ENCODE measurements at regions not wholly inside any gene's neighbourhood (a gene's known extent, or its start where the extent isn't known, plus 50 kb on each side); places are given as distances from the start of the nearest gene placed in this dataset.

- 83 to 84% methylated on average over 7 of the region's 7 CpGs for WGBS, 2 donors
- no peaks in the 10 kb centered on the region for H3K4me1 ChIP-seq (ENCODE audit: control insufficient read depth in 2 of 2, insufficient read depth in 2 of 2, low read length in 1 of 2)
- no peaks in the 10 kb centered on the region for H3K9me3 ChIP-seq (ENCODE audit: control insufficient read depth in 2 of 2, insufficient read depth in 1 of 2, low read depth in 1 of 2, low read length in 1 of 2)
- no peak overlapping the region for H3K27ac ChIP-seq (ENCODE audit: low read depth in 2 of 2, low read length in 1 of 2)
- no peaks in the 10 kb centered on the region for H3K36me3 ChIP-seq (ENCODE audit: control insufficient read depth in 2 of 2, insufficient read depth in 2 of 2, low read length in 1 of 2)
- H3K27me3 ChIP-seq (ENCODE audit: control insufficient read depth in 1 of 2, insufficient read depth in 2 of 2, low read length in 2 of 2) = no peaks in the 10 kb centered on the region
- H3K4me3 ChIP-seq (ENCODE audit: low read depth in 1 of 2, low read length in 2 of 2) = no peak overlapping the region
Observed at GRCh38 chr4:32396507-32397070, 1676.4 kb downstream of the PCDH7 start.

DNA sequence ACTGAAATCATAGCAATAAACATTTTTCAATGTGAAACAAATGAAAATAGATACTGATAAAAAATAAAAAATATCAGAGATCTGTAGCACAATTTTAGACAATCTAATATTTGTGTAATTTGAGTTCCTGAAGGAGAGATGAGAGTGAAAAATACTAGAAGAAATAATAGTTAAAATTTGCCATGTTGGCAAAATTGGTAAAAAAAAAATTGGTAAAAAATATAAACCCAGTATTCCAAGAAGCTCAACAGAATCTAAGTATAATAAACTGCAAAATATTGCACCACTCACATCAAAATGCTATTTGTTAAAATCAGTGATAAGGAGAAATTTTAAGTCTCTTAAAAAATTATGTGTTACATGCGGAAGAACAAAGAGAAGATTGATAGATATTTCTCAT, 1680.7 kb downstream of the PCDH7 start:
- Histone ChIP-seq H3K4me1 (ENCODE audit: control insufficient read depth in 2 of 2, insufficient read depth in 2 of 2, low read length in 1 of 2) (no peaks in the 10 kb centered on the region), H3K36me3 (ENCODE audit: control insufficient read depth in 2 of 2, insufficient read depth in 2 of 2, low read length in 1 of 2) (no peaks in the 10 kb centered on the region), H3K27me3 (ENCODE audit: control insufficient read depth in 1 of 2, insufficient read depth in 2 of 2, low read length in 2 of 2) (no peaks in the 10 kb centered on the region), H3K4me3 (ENCODE audit: low read depth in 1 of 2, low read length in 2 of 2) (no peak overlapping the region), H3K9me3 (ENCODE audit: control insufficient read depth in 2 of 2, insufficient read depth in 1 of 2, low read depth in 1 of 2, low read length in 1 of 2) (no peaks in the 10 kb centered on the region), H3K27ac (ENCODE audit: low read depth in 2 of 2, low read length in 1 of 2) (no peak overlapping the region)
- WGBS, 2 donors = 95 to 100% methylated on average over 1 of the region's 1 CpG

DNA sequence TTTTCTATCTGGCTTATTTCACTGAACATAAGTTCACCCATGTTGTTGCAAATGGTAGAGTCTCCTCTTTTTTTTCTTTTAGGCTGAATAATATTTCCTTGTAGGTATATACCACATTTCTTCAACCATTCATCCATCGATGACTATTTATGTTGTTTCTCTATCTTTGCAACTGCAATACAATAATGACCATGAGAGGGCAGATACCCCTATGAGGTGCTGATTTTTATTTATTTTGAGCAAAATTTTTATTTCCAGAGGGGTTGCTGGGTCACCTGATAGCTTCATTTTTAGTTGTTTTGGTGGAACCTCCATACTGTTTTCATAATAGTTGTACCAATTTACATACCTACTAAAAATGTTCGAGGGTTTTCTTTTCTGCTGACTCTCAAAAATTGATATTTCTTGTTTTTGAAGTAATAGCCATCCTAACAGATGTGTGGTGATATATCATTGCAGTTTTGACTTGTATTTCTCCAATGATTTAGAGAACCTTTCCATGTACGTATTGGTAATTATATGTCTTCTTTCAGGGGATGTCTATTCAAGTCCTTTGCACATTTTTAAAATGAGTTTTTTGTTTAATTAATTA, 1697.0 kb downstream of the PCDH7 start:
- Histone ChIP-seq H3K9me3 (ENCODE audit: control insufficient read depth in 2 of 2, insufficient read depth in 1 of 2, low read depth in 1 of 2, low read length in 1 of 2) (no peaks in the 10 kb centered on the region), H3K27me3 (ENCODE audit: control insufficient read depth in 1 of 2, insufficient read depth in 2 of 2, low read length in 2 of 2) (no peaks in the 10 kb centered on the region), H3K4me3 (ENCODE audit: low read depth in 1 of 2, low read length in 2 of 2) (no peak overlapping the region), H3K4me1 (ENCODE audit: control insufficient read depth in 2 of 2, insufficient read depth in 2 of 2, low read length in 1 of 2) (no peaks in the 10 kb centered on the region), H3K27ac (ENCODE audit: low read depth in 2 of 2, low read length in 1 of 2) (no peak overlapping the region), H3K36me3 (ENCODE audit: control insufficient read depth in 2 of 2, insufficient read depth in 2 of 2, low read length in 1 of 2) (no peaks in the 10 kb centered on the region)
- WGBS, 2 donors = 67 to 75% methylated on average over 3 of the region's 3 CpGs

DNA sequence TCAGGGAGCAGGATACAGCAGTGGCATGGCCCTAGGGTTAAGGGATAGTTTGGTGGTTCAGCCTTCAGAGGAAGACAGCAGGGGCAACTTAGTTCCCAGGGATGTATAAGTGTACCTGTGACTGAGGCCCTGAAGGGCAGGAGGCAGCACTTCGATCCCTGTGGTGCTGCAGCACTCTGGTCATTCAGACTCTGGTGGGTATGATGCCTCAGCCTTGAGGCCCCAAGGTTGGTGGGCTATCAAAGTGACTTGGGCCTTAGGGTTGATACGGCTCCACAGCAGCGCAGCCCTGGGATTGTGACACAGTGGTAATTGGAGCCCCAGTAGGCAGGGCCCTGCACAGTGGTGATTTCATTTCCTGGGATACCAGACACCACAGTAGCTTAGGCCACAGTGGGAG, 1703.1 kb downstream of the PCDH7 start:
- Histone ChIP-seq H3K4me1 (ENCODE audit: control insufficient read depth in 2 of 2, insufficient read depth in 2 of 2, low read length in 1 of 2) (no peaks in the 10 kb centered on the region), H3K27ac (ENCODE audit: low read depth in 2 of 2, low read length in 1 of 2) (no peak overlapping the region), H3K36me3 (ENCODE audit: control insufficient read depth in 2 of 2, insufficient read depth in 2 of 2, low read length in 1 of 2) (no peaks in the 10 kb centered on the region), H3K9me3 (ENCODE audit: control insufficient read depth in 2 of 2, insufficient read depth in 1 of 2, low read depth in 1 of 2, low read length in 1 of 2) (peaks cover 0 to 10% of the 10 kb centered on the region in 2 donors), H3K4me3 (ENCODE audit: low read depth in 1 of 2, low read length in 2 of 2) (no peak overlapping the region), H3K27me3 (ENCODE audit: control insufficient read depth in 1 of 2, insufficient read depth in 2 of 2, low read length in 2 of 2) (no peaks in the 10 kb centered on the region)
- 86 to 97% methylated on average over 3 of the region's 3 CpGs for WGBS, 2 donors

DNA sequence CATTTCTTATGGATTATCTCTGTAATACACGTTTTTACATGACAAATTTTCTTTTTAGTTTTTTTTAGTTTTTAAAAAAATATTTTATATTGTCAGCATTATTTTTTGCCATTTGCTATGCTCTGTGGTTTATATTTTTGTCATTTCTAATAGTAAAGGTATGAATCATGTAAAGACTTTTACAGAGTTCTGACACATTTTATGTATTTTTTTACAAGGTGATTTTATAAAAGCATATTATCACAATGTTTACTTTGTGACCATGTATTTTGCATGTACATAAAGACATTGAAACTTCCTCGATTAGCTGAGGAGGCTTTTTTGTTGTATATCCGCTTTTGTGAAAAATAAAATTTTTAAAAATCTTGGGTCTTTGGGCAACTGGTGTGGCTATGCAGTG, 1705.1 kb downstream of the PCDH7 start:
- H3K4me1 ChIP-seq (ENCODE audit: control insufficient read depth in 2 of 2, insufficient read depth in 2 of 2, low read length in 1 of 2) = no peaks in the 10 kb centered on the region
- no peaks in the 10 kb centered on the region for H3K36me3 ChIP-seq (ENCODE audit: control insufficient read depth in 2 of 2, insufficient read depth in 2 of 2, low read length in 1 of 2)
- no peak overlapping the region for H3K27ac ChIP-seq (ENCODE audit: low read depth in 2 of 2, low read length in 1 of 2)
- no peaks in the 10 kb centered on the region for H3K27me3 ChIP-seq (ENCODE audit: control insufficient read depth in 1 of 2, insufficient read depth in 2 of 2, low read length in 2 of 2)
- WGBS, 2 donors = 44 to 56% methylated on average over 3 of the region's 3 CpGs
- peaks cover 0 to 10% of the 10 kb centered on the region in 2 donors for H3K9me3 ChIP-seq (ENCODE audit: control insufficient read depth in 2 of 2, insufficient read depth in 1 of 2, low read depth in 1 of 2, low read length in 1 of 2)
- no peak overlapping the region for H3K4me3 ChIP-seq (ENCODE audit: low read depth in 1 of 2, low read length in 2 of 2)

- peaks cover 0 to 13% of the 10 kb centered on the region in 2 donors for H3K9me3 ChIP-seq (ENCODE audit: control insufficient read depth in 2 of 2, insufficient read depth in 1 of 2, low read depth in 1 of 2, low read length in 1 of 2)
- no peaks in the 10 kb centered on the region for H3K4me1 ChIP-seq (ENCODE audit: control insufficient read depth in 2 of 2, insufficient read depth in 2 of 2, low read length in 1 of 2)
- H3K4me3 ChIP-seq (ENCODE audit: low read depth in 1 of 2, low read length in 2 of 2) = no peak overlapping the region
- 74 to 76% methylated on average over 7 of the region's 7 CpGs for WGBS, 2 donors
- no peaks in the 10 kb centered on the region for H3K36me3 ChIP-seq (ENCODE audit: control insufficient read depth in 2 of 2, insufficient read depth in 2 of 2, low read length in 1 of 2)
- no peak overlapping the region for H3K27ac ChIP-seq (ENCODE audit: low read depth in 2 of 2, low read length in 1 of 2)
- no peaks in the 10 kb centered on the region for H3K27me3 ChIP-seq (ENCODE audit: control insufficient read depth in 1 of 2, insufficient read depth in 2 of 2, low read length in 2 of 2)
Observed at GRCh38 chr4:32427566-32427965, 1707.4 kb downstream of the PCDH7 start.

GRCh38 chr4:32429151-32429550, 1709.0 kb downstream of the PCDH7 start:
- WGBS, 2 donors = 27 to 31% methylated on average over 2 of the region's 2 CpGs
- H3K27me3 ChIP-seq (ENCODE audit: control insufficient read depth in 1 of 2, insufficient read depth in 2 of 2, low read length in 2 of 2) = no peaks in the 10 kb centered on the region
- H3K27ac ChIP-seq (ENCODE audit: low read depth in 2 of 2, low read length in 1 of 2) = no peak overlapping the region
- H3K9me3 ChIP-seq (ENCODE audit: control insufficient read depth in 2 of 2, insufficient read depth in 1 of 2, low read depth in 1 of 2, low read length in 1 of 2) = peaks cover 0 to 3% of the 10 kb centered on the region in 2 donors
- H3K4me3 ChIP-seq (ENCODE audit: low read depth in 1 of 2, low read length in 2 of 2) = no peak overlapping the region
- no peaks in the 10 kb centered on the region for H3K4me1 ChIP-seq (ENCODE audit: control insufficient read depth in 2 of 2, insufficient read depth in 2 of 2, low read length in 1 of 2)
- no peaks in the 10 kb centered on the region for H3K36me3 ChIP-seq (ENCODE audit: control insufficient read depth in 2 of 2, insufficient read depth in 2 of 2, low read length in 1 of 2)

GRCh38 chr4:32435308-32435707, 1715.1 kb downstream of the PCDH7 start:
- Histone ChIP-seq H3K36me3 (ENCODE audit: control insufficient read depth in 2 of 2, insufficient read depth in 2 of 2, low read length in 1 of 2) (no peaks in the 10 kb centered on the region), H3K4me1 (ENCODE audit: control insufficient read depth in 2 of 2, insufficient read depth in 2 of 2, low read length in 1 of 2) (no peaks in the 10 kb centered on the region), H3K27me3 (ENCODE audit: control insufficient read depth in 1 of 2, insufficient read depth in 2 of 2, low read length in 2 of 2) (no peaks in the 10 kb centered on the region), H3K4me3 (ENCODE audit: low read depth in 1 of 2, low read length in 2 of 2) (no peak overlapping the region), H3K27ac (ENCODE audit: low read depth in 2 of 2, low read length in 1 of 2) (no peak overlapping the region), H3K9me3 (ENCODE audit: control insufficient read depth in 2 of 2, insufficient read depth in 1 of 2, low read depth in 1 of 2, low read length in 1 of 2) (peaks cover 0 to 3% of the 10 kb centered on the region in 2 donors)
- WGBS, 2 donors = 76 to 77% methylated on average over 2 of the region's 2 CpGs

GRCh38 chr4:32436816-32437215, 1716.6 kb downstream of the PCDH7 start:
- no peaks in the 10 kb centered on the region for H3K4me1 ChIP-seq (ENCODE audit: control insufficient read depth in 2 of 2, insufficient read depth in 2 of 2, low read length in 1 of 2)
- H3K36me3 ChIP-seq (ENCODE audit: control insufficient read depth in 2 of 2, insufficient read depth in 2 of 2, low read length in 1 of 2) = no peaks in the 10 kb centered on the region
- H3K27me3 ChIP-seq (ENCODE audit: control insufficient read depth in 1 of 2, insufficient read depth in 2 of 2, low read length in 2 of 2) = no peaks in the 10 kb centered on the region
- no peak overlapping the region for H3K4me3 ChIP-seq (ENCODE audit: low read depth in 1 of 2, low read length in 2 of 2)
- 63 to 75% methylated on average over 3 of the region's 3 CpGs for WGBS, 2 donors
- no peak overlapping the region for H3K27ac ChIP-seq (ENCODE audit: low read depth in 2 of 2, low read length in 1 of 2)
- H3K9me3 ChIP-seq (ENCODE audit: control insufficient read depth in 2 of 2, insufficient read depth in 1 of 2, low read depth in 1 of 2, low read length in 1 of 2) = peaks cover 0 to 3% of the 10 kb centered on the region in 2 donors

GRCh38 chr4:32440391-32440790, 1720.2 kb downstream of the PCDH7 start:
- Histone ChIP-seq H3K4me3 (ENCODE audit: low read depth in 1 of 2, low read length in 2 of 2) (no peak overlapping the region), H3K4me1 (ENCODE audit: control insufficient read depth in 2 of 2, insufficient read depth in 2 of 2, low read length in 1 of 2) (no peaks in the 10 kb centered on the region), H3K27ac (ENCODE audit: low read depth in 2 of 2, low read length in 1 of 2) (no peak overlapping the region), H3K27me3 (ENCODE audit: control insufficient read depth in 1 of 2, insufficient read depth in 2 of 2, low read length in 2 of 2) (no peaks in the 10 kb centered on the region), H3K9me3 (ENCODE audit: control insufficient read depth in 2 of 2, insufficient read depth in 1 of 2, low read depth in 1 of 2, low read length in 1 of 2) (no peaks in the 10 kb centered on the region), H3K36me3 (ENCODE audit: control insufficient read depth in 2 of 2, insufficient read depth in 2 of 2, low read length in 1 of 2) (no peaks in the 10 kb centered on the region)
- 60 to 64% methylated on average over 3 of the region's 3 CpGs for whole genome bisulfite sequencing, 2 donors

Data from esophagus (tissue), 2 donors.